ENCODE measurements at regions not wholly inside any gene's neighbourhood (a gene's known extent, or its start where the extent isn't known, plus 50 kb on each side); places are given as distances from the start of the nearest gene placed in this dataset.

DNA sequence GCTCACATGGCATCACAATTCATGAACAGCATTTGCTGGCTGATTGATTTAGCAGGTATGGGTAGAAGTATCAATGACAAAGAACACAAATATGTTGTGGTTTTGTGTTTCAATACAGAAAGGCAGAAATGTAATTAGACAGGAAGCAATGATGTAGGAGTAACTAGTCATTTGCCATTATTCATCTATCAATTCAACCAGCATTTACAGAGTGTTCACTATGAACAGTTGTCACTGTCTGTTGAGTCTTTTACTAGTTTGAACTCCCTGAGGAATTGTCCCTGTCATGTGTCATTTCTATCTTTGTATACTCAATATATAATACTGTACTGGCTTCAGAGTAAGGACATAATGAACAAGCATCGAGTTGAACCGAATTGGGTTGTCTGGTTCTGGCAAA lies 51.5 kb upstream of the ARHGAP24 start:
- intact Hi-C loops (cut with micrococcal nuclease) (no loop called here), in situ Hi-C loops (cut with MboI) (no loop called here)
- Histone ChIP-seq H3K27ac (ENCODE audit: extremely low read depth, low read depth, low read length) (no peak overlapping the region), H4K20me1 (replicated peaks; ENCODE audit: control insufficient read depth, insufficient read depth, low read length) (no peaks in the 10 kb centered on the region), H3K4me2 (ENCODE audit: insufficient read depth, low read length) (no peak overlapping the region), H3K4me1 (replicated peaks in 1 of 2; ENCODE audit: control insufficient read depth in 2 of 2, insufficient read depth in 2 of 2, low read length in 2 of 2) (no peaks in the 10 kb centered on the region), H3K9ac (ENCODE audit: insufficient read depth in 1 of 2, low read depth in 2 of 2, low read length in 2 of 2) (no peak overlapping the region), H3K27me3 (ENCODE audit: control insufficient read depth in 2 of 2, insufficient read depth in 2 of 2, low read length in 2 of 2) (no peaks in the 10 kb centered on the region; a peak in 1 of 5 replicates), H3K4me3 (no peak overlapping the region), H3K36me3 (ENCODE audit: control insufficient read depth, insufficient read depth, low read length) (no peaks in the 10 kb centered on the region), H3K9me1 (ENCODE audit: control insufficient read depth, insufficient read depth, low read length) (no peaks in the 10 kb centered on the region), H3K9me3 (replicated peaks; ENCODE audit: control insufficient read depth, insufficient read depth, low read depth, low read length) (no peaks in the 10 kb centered on the region), H2AFZ (ENCODE audit: low read depth, low read length) (no peak overlapping the region), H3K79me2 (ENCODE audit: control insufficient read depth, insufficient read depth, low read length) (no peaks in the 10 kb centered on the region)
- POLR2A ChIA-PET = no interaction called here
- TF ChIP-seq POU5F1 (IDR thresholded peaks at IDR 0.05; ENCODE audit: borderline replicate concordance, low read depth, low read length, partially characterized antibody) (no peak), NBN (IDR thresholded peaks at IDR 0.05; ENCODE audit: low read depth) (no peak), JUN (IDR thresholded peaks at IDR 0.05; ENCODE audit: borderline replicate concordance, low read depth, low read length) (no peak), JUN (CRISPR knock-in tag; IDR thresholded peaks at IDR 0.05; ENCODE audit: borderline replicate concordance) (no peak)
- no peak for DNase-seq (ENCODE audit: extremely low read depth in 1 of 4, low spot score in 3 of 4)
- FAIRE-seq = no peak
- BruUV-seq (replicated peaks) = no TSS peak
- ATAC-seq = no peak
- CTCF ChIA-PET (ENCODE audit: low intra/inter-chr PET ratio) = no interaction called here
- 0% methylated on average over 2 of the region's 2 CpGs for WGBS (ENCODE audit: insufficient coverage, low coverage, missing lambda C conversion rate)

Measured in K562 (cell line).